ENCODE measurements at regions not wholly inside any gene's neighbourhood (a gene's known extent, or its start where the extent isn't known, plus 50 kb on each side); places are given as distances from the start of the nearest gene placed in this dataset.

DNA sequence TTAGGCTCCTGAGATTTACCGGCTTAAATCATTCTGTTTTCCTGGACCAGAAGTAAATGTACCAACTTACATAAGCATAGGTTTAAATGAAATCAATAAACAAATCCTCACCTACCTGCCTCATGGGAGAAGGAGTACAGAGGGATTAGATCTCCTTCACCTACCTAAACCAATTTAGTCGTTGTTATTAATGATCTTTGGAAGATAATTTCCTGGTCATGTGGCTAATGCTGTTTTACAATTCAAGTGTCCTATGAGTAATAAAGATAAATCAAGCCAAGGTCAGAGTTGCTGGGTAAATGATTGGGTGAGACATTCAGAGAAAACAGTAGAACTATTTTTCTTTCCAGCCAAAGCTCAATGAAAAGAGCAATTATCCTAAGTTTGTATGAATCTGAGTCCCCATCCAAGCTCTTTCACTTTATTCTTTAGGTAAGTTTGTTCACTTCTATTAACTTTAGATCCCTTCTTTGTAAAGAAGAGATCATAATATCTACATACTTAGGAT lies 423.0 kb upstream of the FAM241A start:
- H3K36me3 ChIP-seq (ENCODE audit: control insufficient read depth in 2 of 2, extremely low read depth in 1 of 2, insufficient read depth in 2 of 2, low read length in 2 of 2): no peaks in the 10 kb centered on the region
- no peak for FAIRE-seq

DNA sequence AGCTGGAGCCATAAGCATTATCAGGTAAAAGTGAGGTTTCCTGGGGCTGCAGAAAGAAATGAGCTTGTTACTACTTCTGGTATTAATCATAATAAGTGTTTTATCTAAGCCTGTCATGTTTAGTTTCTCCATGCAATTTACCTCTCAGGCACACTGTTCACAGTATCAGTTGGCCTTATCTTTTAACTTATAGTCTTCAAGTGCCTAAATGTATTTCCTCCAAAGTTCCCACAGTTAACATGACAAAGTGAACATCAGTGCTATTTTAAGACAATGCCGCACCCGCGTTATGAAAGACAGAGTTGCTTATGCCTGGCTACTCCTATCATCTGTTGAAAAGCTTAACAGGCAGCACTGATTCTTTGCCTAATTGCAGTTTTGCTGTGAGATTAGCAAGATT lies 408.7 kb upstream of the FAM241A start:
- H4K20me1 ChIP-seq (ENCODE audit: control insufficient read depth, extremely low read depth, insufficient read depth, low read length): no peaks in the 10 kb centered on the region
- H3K4me3 ChIP-seq (ENCODE audit: control insufficient read depth in 2 of 3, extremely low read depth in 1 of 3, insufficient read depth in 2 of 3, low read depth in 1 of 3, low read length in 3 of 3): no peak overlapping the region
- no peak for TF ChIP-seq EZH2 (IDR thresholded peaks at IDR 0.05; ENCODE audit: low read length)
- TF ChIP-seq, protein P1, sequence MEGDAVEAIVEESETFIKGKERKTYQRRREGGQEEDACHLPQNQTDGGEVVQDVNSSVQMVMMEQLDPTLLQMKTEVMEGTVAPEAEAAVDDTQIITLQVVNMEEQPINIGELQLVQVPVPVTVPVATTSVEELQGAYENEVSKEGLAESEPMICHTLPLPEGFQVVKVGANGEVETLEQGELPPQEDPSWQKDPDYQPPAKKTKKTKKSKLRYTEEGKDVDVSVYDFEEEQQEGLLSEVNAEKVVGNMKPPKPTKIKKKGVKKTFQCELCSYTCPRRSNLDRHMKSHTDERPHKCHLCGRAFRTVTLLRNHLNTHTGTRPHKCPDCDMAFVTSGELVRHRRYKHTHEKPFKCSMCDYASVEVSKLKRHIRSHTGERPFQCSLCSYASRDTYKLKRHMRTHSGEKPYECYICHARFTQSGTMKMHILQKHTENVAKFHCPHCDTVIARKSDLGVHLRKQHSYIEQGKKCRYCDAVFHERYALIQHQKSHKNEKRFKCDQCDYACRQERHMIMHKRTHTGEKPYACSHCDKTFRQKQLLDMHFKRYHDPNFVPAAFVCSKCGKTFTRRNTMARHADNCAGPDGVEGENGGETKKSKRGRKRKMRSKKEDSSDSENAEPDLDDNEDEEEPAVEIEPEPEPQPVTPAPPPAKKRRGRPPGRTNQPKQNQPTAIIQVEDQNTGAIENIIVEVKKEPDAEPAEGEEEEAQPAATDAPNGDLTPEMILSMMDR (optimal IDR thresholded peaks at IDR 0.05 in 1 of 3, IDR thresholded peaks at IDR 0.05 in 1 of 3, conservative IDR thresholded peaks at IDR 0.05 in 1 of 3; ENCODE audit: extremely low read depth in 1 of 3, insufficient read depth in 2 of 3, low read length in 3 of 3): no peak
- H3K79me2 ChIP-seq (ENCODE audit: control insufficient read depth, insufficient read depth, low read length): no peaks in the 10 kb centered on the region
- no peak for FAIRE-seq
- H3K36me3 ChIP-seq (ENCODE audit: control insufficient read depth in 2 of 2, extremely low read depth in 1 of 2, insufficient read depth in 2 of 2, low read length in 2 of 2): no peaks in the 10 kb centered on the region
- no peak for DNase-seq (ENCODE audit: low read depth, low spot score)
- no peaks in the 10 kb centered on the region for H3K27me3 ChIP-seq (ENCODE audit: control insufficient read depth, extremely low read depth, insufficient read depth, low read length)
- no peaks in the 10 kb centered on the region for H3K9me1 ChIP-seq (ENCODE audit: control insufficient read depth, extremely low read depth, insufficient read depth, low read length)
- no peak overlapping the region for H3K4me2 ChIP-seq (ENCODE audit: control insufficient read depth, extremely low read depth, insufficient read depth, low read depth, low read length)
- H2AFZ ChIP-seq (ENCODE audit: control insufficient read depth, low read length): no peak overlapping the region
- dilution Hi-C loops (cut with MboI; ENCODE audit: extremely low pct_ligation_motif_present, low sequenced_read_pairs): no loop called here
- H3K4me1 ChIP-seq (ENCODE audit: control insufficient read depth, extremely low read depth, insufficient read depth, low read length): no peaks in the 10 kb centered on the region
- H3K27ac ChIP-seq (ENCODE audit: control insufficient read depth, insufficient read depth, low read length): no peak overlapping the region
- no peak overlapping the region for H3K9ac ChIP-seq (ENCODE audit: control insufficient read depth, extremely low read depth, insufficient read depth, low read length)
- H3K9me3 ChIP-seq (ENCODE audit: control insufficient read depth, low read depth, low read length): no peaks in the 10 kb centered on the region

More for the DNA sequence above, 423.0 kb upstream of the FAM241A start:
- Histone ChIP-seq H3K9me3 (ENCODE audit: control insufficient read depth, low read depth, low read length) (no peaks in the 10 kb centered on the region), H3K9me1 (ENCODE audit: control insufficient read depth, extremely low read depth, insufficient read depth, low read length) (no peaks in the 10 kb centered on the region), H3K79me2 (ENCODE audit: control insufficient read depth, insufficient read depth, low read length) (no peaks in the 10 kb centered on the region), H3K4me3 (ENCODE audit: control insufficient read depth in 2 of 3, extremely low read depth in 1 of 3, insufficient read depth in 2 of 3, low read depth in 1 of 3, low read length in 3 of 3) (no peak overlapping the region), H3K27ac (ENCODE audit: control insufficient read depth, insufficient read depth, low read length) (no peak overlapping the region), H3K9ac (ENCODE audit: control insufficient read depth, extremely low read depth, insufficient read depth, low read length) (no peak overlapping the region), H3K4me1 (ENCODE audit: control insufficient read depth, extremely low read depth, insufficient read depth, low read length) (no peaks in the 10 kb centered on the region), H3K4me2 (ENCODE audit: control insufficient read depth, extremely low read depth, insufficient read depth, low read depth, low read length) (no peak overlapping the region), H2AFZ (ENCODE audit: control insufficient read depth, low read length) (no peak overlapping the region), H3K27me3 (ENCODE audit: control insufficient read depth, extremely low read depth, insufficient read depth, low read length) (no peaks in the 10 kb centered on the region), H4K20me1 (ENCODE audit: control insufficient read depth, extremely low read depth, insufficient read depth, low read length) (no peaks in the 10 kb centered on the region)
- TF ChIP-seq, protein P1 (optimal IDR thresholded peaks at IDR 0.05 in 1 of 3, IDR thresholded peaks at IDR 0.05 in 1 of 3, conservative IDR thresholded peaks at IDR 0.05 in 1 of 3; ENCODE audit: extremely low read depth in 1 of 3, insufficient read depth in 2 of 3, low read length in 3 of 3): no peak
- TF ChIP-seq EZH2 (IDR thresholded peaks at IDR 0.05; ENCODE audit: low read length): no peak
- dilution Hi-C loops (cut with MboI; ENCODE audit: extremely low pct_ligation_motif_present, low sequenced_read_pairs): no loop called here
- no peak for DNase-seq (ENCODE audit: low read depth, low spot score)

Measured in keratinocyte (primary cell).